Gastrocnemius medialis (tissue), 4 donors: ENCODE measurements at regions not wholly inside any gene's neighbourhood (a gene's known extent, or its start where the extent isn't known, plus 50 kb on each side); places are given as distances from the start of the nearest gene placed in this dataset.

ENCODE experiments used
- CTCF ChIP-seq, 5 experiments: fragments of 450-650 bp in 3 of 5; fragments of 200-600 bp in 2 of 5; sonication (generic) in 2 of 5; IDR thresholded peaks in 4 of 5; conservative IDR thresholded peaks in 1 of 5; 1 replicate in 4 of 5; 2 replicates in 1 of 5; pipeline ENCODE4 v1.5.1; 2016 to 2019; ENCODE audit warnings: antibody characterized with exemption in 5 of 5, mild to moderate bottlenecking in 3 of 5, moderate library complexity in 3 of 5
- POLR2A ChIP-seq, 2 donors: fragments of 450-650 bp; IDR thresholded peaks; one replicate each; pipeline ENCODE4 v1.6.1; 2017; ENCODE audit warnings: antibody characterized with exemption in 2 of 2, mild to moderate bottlenecking in 2 of 2, moderate library complexity in 2 of 2

DNA sequence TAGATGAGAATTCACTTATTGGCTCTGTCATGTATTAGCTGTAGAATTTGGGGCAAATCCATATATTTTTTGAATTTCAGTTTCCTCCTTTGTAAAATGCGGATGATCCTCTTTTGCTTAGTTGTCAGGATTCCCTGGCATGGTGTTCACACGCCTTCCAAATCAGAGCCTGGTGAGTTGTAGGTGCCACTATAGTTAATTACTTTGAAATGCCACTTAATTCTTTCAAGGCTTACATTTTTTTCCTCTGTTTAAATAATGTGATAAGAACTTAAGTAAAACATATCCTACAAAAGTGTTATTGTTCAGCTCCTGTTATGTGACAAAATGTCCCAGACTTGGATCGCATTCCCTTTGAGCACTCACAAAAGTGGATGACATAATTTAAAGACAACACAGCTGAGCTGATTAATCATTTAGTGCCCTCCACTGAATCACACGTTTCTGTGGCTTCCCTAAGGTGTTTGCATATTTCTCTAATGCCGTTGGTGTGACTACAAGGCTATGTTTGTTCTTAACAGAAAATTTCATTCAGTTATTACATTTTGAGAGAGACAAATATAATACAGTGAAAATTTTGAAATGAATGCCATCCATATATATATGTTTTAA lies 471.2 kb upstream of the CHST9 start:
- TF ChIP-seq POLR2A (IDR thresholded peaks at IDR 0.05) (no peak), CTCF (IDR thresholded peaks at IDR 0.05 in 4 of 5, conservative IDR thresholded peaks at IDR 0.05 in 1 of 5) (no peak)
